ENCODE measurements at regions not wholly inside any gene's neighbourhood (a gene's known extent, or its start where the extent isn't known, plus 50 kb on each side); places are given as distances from the start of the nearest gene placed in this dataset.

- TF ChIP-seq SIN3A (IDR thresholded peaks at IDR 0.05; ENCODE audit: borderline replicate concordance, insufficient read depth, low read length): no peak
- TF ChIP-seq FOXP2 (optimal IDR thresholded peaks at IDR 0.05; ENCODE audit: borderline replicate concordance, extremely low read depth, extremely low read length, insufficient read depth): no peak
- TF ChIP-seq, protein P1, sequence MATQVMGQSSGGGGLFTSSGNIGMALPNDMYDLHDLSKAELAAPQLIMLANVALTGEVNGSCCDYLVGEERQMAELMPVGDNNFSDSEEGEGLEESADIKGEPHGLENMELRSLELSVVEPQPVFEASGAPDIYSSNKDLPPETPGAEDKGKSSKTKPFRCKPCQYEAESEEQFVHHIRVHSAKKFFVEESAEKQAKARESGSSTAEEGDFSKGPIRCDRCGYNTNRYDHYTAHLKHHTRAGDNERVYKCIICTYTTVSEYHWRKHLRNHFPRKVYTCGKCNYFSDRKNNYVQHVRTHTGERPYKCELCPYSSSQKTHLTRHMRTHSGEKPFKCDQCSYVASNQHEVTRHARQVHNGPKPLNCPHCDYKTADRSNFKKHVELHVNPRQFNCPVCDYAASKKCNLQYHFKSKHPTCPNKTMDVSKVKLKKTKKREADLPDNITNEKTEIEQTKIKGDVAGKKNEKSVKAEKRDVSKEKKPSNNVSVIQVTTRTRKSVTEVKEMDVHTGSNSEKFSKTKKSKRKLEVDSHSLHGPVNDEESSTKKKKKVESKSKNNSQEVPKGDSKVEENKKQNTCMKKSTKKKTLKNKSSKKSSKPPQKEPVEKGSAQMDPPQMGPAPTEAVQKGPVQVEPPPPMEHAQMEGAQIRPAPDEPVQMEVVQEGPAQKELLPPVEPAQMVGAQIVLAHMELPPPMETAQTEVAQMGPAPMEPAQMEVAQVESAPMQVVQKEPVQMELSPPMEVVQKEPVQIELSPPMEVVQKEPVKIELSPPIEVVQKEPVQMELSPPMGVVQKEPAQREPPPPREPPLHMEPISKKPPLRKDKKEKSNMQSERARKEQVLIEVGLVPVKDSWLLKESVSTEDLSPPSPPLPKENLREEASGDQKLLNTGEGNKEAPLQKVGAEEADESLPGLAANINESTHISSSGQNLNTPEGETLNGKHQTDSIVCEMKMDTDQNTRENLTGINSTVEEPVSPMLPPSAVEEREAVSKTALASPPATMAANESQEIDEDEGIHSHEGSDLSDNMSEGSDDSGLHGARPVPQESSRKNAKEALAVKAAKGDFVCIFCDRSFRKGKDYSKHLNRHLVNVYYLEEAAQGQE (IDR thresholded peaks at IDR 0.05; ENCODE audit: insufficient read depth in 1 of 2, low read depth in 2 of 2, low read length in 2 of 2): no peak
- no peak for TF ChIP-seq TAF1 (IDR thresholded peaks at IDR 0.05; ENCODE audit: borderline replicate concordance, insufficient read depth, low read length)
- TF ChIP-seq POLR2AphosphoS5 (IDR thresholded peaks at IDR 0.05; ENCODE audit: low read depth, low read length): no peak
Measured at GRCh38 chr2:8500124-8501054, 181.5 kb upstream of the ID2 start.

- TF ChIP-seq, protein P1 (IDR thresholded peaks at IDR 0.05; ENCODE audit: insufficient read depth in 1 of 2, low read depth in 2 of 2, low read length in 2 of 2): no peak
- no peak for TF ChIP-seq SIN3A (IDR thresholded peaks at IDR 0.05; ENCODE audit: borderline replicate concordance, insufficient read depth, low read length)
- TF ChIP-seq POLR2AphosphoS5 (IDR thresholded peaks at IDR 0.05; ENCODE audit: low read depth, low read length): no peak
- TF ChIP-seq FOXP2 (optimal IDR thresholded peaks at IDR 0.05; ENCODE audit: borderline replicate concordance, extremely low read depth, extremely low read length, insufficient read depth): no peak
- TF ChIP-seq TAF1 (IDR thresholded peaks at IDR 0.05; ENCODE audit: borderline replicate concordance, insufficient read depth, low read length): no peak
Measured at GRCh38 chr2:8501061-8501720, 180.7 kb upstream of the ID2 start.

DNA sequence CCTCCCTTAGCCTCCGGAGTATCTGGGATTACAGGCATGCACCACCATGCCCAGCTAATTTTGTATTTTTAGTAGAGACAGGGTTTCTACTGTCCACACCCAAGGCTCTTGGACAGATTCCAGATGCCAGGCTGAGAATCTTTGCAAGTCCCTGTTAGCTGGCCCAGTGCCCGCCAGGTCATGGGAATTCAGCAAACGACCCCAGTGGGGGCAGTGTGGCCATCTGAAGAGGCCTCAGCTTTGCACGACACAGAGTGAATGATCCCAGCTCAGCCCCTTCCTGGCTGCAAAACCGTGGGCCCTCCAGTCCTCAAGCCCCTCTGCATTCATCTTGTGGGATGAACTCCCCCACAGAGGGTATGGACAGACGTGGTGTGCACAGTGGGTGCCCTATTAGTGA is 179.5 kb upstream of the ID2 start:
- no peak for TF ChIP-seq SIN3A (IDR thresholded peaks at IDR 0.05; ENCODE audit: borderline replicate concordance, insufficient read depth, low read length)
- no peak for TF ChIP-seq TAF1 (IDR thresholded peaks at IDR 0.05; ENCODE audit: borderline replicate concordance, insufficient read depth, low read length)
- TF ChIP-seq POLR2AphosphoS5 (IDR thresholded peaks at IDR 0.05; ENCODE audit: low read depth, low read length): no peak
- TF ChIP-seq, protein P1 (IDR thresholded peaks at IDR 0.05; ENCODE audit: insufficient read depth in 1 of 2, low read depth in 2 of 2, low read length in 2 of 2): no peak
- TF ChIP-seq FOXP2 (optimal IDR thresholded peaks at IDR 0.05; ENCODE audit: borderline replicate concordance, extremely low read depth, extremely low read length, insufficient read depth): no peak

- TF ChIP-seq POLR2AphosphoS5 (IDR thresholded peaks at IDR 0.05; ENCODE audit: low read depth, low read length) (no peak), TAF1 (IDR thresholded peaks at IDR 0.05; ENCODE audit: borderline replicate concordance, insufficient read depth, low read length) (no peak), FOXP2 (optimal IDR thresholded peaks at IDR 0.05; ENCODE audit: borderline replicate concordance, extremely low read depth, extremely low read length, insufficient read depth) (no peak)
- TF ChIP-seq, protein P1 (IDR thresholded peaks at IDR 0.05; ENCODE audit: insufficient read depth in 1 of 2, low read depth in 2 of 2, low read length in 2 of 2): no peak
Measured at GRCh38 chr2:8505311-8505920, 176.4 kb upstream of the ID2 start.
